ENCODE measurements at regions not wholly inside any gene's neighbourhood (a gene's known extent, or its start where the extent isn't known, plus 50 kb on each side); places are given as distances from the start of the nearest gene placed in this dataset.

- no peak for DNase-seq
These were observed 53.7 kb upstream of the SMAD1 start for GRCh38 chr4:145427991-145428390.

- no peak for DNase-seq
These were observed 54.4 kb upstream of the SMAD1 start for GRCh38 chr4:145427221-145427620.

GRCh38 chr4:145423017-145423708, 58.5 kb upstream of the SMAD1 start:
- DNase-seq, result no peak

- DNase-seq, result no peak
These were observed 60.9 kb upstream of the SMAD1 start for GRCh38 chr4:145420595-145421214.

- DNase-seq, result no peak
These were observed 62.9 kb upstream of the SMAD1 start for GRCh38 chr4:145418739-145419138.

GRCh38 chr4:145417348-145418130, 64.1 kb upstream of the SMAD1 start:
- DNase-seq, result no peak

- no peak for DNase-seq
These were observed 66.8 kb upstream of the SMAD1 start for GRCh38 chr4:145414841-145415240.

- DNase-seq, result no peak
These were observed 67.4 kb upstream of the SMAD1 start for GRCh38 chr4:145414226-145414625.

- no peak for DNase-seq
These were observed 74.7 kb upstream of the SMAD1 start for GRCh38 chr4:145406970-145407369.

GRCh38 chr4:145404761-145405160, 76.9 kb upstream of the SMAD1 start:
- DNase-seq, result no peak

GRCh38 chr4:145396581-145396980, 85.1 kb upstream of the SMAD1 start:
- no peak for DNase-seq

GRCh38 chr4:145390571-145390970, 91.1 kb upstream of the SMAD1 start:
- no peak for DNase-seq

GRCh38 chr4:145389550-145389949, 92.1 kb upstream of the SMAD1 start:
- DNase-seq, result no peak

GRCh38 chr4:145388043-145388442, 93.6 kb upstream of the SMAD1 start:
- DNase-seq, result no peak

GRCh38 chr4:145387079-145387478, 94.6 kb upstream of the SMAD1 start:
- no peak for DNase-seq

GRCh38 chr4:145381163-145381562, 100.5 kb upstream of the SMAD1 start:
- DNase-seq, result no peak

- no peak for DNase-seq
These were observed 101.5 kb upstream of the SMAD1 start for GRCh38 chr4:145380123-145380522.

- no peak for DNase-seq
These were observed 106.2 kb upstream of the SMAD1 start for GRCh38 chr4:145375416-145375815.

- no peak for DNase-seq
These were observed 129.1 kb upstream of the SMAD1 start for GRCh38 chr4:145352438-145353145.

GRCh38 chr4:145351922-145352321, 129.7 kb upstream of the SMAD1 start:
- DNase-seq, result no peak

- DNase-seq, result no peak
These were observed 130.5 kb upstream of the SMAD1 start for GRCh38 chr4:145351162-145351561.

GRCh38 chr4:145348291-145348690, 133.4 kb upstream of the SMAD1 start:
- no peak for DNase-seq

- DNase-seq, result no peak
These were observed 134.0 kb upstream of the SMAD1 start for GRCh38 chr4:145347684-145348083.

Measured in NCI-H146 (cell line).